Left ventricle myocardium superior (tissue), 1 donor: ENCODE measurements at regions not wholly inside any gene's neighbourhood (a gene's known extent, or its start where the extent isn't known, plus 50 kb on each side); places are given as distances from the start of the nearest gene placed in this dataset.
A peak's percentile ranks its signal among the peaks of the same experiment; 100 is the strongest.

Source experiments
- ATAC-seq: fragments of 200-7000 bp; cut with Tn5 transposase; one replicate; pipeline ENCODE4 v1.9.1; 2020; ENCODE audit warnings: mild to moderate bottlenecking, moderate library complexity
- DNase-seq: peaks from one replicate; pipeline ENCODE4 v3.0.0-alpha.2; 2020
- intact Hi-C: fragments of 100-400 bp; cut with micrococcal nuclease; formaldehyde crosslinking; loops from one replicate; pipeline ENCODE4 v1.11.0; 2022
- donor health status: DM: no; HTN: yes; CAD: no; lungs with severe emphysema.

DNA sequence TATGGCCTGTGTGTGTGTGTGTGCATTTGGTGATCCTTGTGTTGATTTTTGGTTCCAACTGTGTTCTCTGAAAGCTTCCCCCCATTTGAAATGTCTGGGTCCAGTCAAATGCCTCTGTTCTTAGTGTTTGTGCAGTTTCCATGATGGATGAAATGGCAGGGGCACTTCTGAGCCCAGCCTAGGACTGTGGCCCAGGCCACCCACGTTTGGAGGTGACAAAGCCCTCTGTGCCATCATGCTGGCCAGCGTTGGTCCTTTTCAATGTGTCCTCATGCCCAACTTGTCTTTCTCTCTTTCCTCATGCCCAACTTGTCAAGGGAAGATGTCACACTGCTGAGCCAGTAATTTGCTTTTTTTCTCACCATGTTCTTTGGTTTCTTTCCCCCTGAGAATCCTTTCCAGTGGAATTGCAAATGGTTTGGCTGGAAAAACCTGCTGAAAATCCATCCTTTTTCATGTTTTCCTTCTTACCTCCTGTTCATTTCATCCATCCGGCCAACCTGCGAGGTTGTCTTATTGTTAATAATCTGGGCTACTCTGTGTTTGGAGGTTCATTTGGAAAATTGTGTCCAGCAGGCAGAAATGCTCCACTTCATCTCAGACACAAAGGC is 113.7 kb upstream of the NAV2 start:
- ATAC-seq (no peak), DNase-seq (no peak)
- intact Hi-C loops = no loop called here

DNA sequence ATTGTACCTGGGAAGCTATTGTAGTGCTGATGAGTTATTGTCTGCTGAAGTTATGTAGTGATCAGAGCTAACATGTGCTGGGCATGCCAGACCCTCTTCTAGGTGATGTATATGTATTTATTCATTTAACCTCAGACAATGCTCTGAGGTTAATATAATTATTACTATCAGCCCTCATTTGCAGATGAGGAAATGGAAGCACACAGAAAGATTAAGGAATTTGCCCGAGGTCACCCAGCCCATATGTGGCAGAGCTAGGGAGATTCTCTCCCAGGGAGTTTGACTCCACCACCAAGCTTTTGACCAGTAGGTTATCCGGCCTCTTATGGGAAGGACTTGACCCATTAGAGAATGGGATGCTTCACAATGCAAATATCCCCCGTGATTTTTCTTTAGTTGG is 114.2 kb upstream of the NAV2 start:
- ATAC-seq (no peak), DNase-seq (no peak)
- intact Hi-C loops = no loop called here

DNA sequence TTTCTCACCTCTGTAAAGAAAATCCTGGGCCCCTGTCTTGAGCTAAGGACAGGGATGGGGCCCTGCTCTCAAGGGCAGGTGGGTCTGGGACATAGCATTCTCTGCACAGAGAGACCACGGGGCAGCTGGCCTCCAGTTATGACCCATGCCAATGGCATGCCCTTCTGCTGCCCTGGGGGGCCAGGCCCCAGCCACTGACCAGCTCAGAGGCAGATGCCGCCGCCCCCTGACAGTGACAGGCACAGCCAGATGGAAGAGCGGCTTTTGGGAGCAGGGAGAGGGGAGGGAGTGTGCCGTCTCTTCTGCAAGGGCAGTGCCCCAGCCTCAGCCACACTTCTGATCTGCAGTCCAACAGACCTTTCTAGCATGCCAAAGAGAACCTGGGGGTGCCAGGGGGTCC is 114.8 kb upstream of the NAV2 start:
- DNase-seq (no peak), ATAC-seq (no peak)
- intact Hi-C loops = no loop called here

DNA sequence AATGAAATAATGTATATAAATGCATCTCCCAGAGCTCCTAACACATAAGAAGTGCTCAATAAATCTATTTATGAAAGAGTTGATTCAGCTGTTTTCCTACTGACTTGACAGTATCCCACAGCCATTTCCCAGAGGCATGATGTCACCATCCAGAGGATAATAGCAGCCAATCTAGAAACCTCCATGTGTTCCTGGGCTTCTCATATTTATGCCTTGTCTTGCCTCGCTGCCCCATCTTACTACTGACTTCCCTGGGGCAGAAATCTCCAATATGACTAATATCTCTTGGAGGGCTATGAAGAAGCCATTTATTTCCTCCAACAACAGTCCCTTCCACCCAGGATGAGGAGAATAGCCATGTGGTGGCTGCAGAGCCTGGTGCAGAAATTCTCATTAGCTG is 115.4 kb upstream of the NAV2 start:
- intact Hi-C loops = no loop called here
- DNase-seq (no peak), ATAC-seq (peak; percentile 26)

DNA sequence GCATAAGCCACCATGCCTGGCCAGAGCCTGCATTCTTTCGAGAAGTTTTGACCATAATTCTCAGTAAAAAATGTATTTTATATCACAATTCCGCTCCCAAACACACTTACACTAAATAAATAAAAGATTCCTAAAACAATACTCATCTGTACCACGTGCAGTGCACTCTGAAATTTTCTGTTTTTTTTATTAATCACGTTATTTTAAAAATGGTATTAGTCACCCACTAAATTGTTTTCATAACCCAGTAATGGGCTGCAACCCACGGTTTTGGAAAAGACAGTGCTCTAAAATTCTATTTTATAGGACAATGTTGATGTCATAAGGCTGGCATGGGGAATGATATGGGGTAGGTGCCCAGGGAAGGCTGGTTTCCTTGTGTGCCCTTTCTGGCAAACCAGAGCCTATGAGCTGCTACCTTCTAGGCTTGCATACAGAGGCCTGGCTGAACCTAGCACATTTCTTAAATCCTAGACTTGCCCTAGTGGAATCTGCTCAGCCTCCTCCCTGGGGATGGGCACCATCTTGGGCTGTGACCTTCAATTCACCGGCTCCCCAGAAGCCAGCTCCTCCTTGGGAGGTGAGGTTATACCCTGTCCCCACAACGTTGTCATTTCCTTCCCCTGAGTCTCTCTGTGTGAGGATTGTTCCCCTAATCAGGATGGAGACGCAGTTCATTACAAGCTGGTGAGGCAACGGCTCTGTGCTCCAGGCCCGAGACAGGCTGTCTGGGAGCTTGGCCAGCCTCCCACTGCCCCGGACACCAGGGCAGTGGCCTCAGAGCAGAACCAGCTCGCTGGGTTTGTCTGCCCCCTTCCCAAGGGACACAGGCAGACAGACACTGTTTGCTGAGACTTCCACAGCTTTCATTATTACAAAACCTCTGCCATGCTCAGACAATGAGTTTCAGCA is 116.5 kb upstream of the NAV2 start:
- intact Hi-C loops = no loop called here
- DNase-seq = peak; percentile 74
- peak; percentile 91 for ATAC-seq

DNA sequence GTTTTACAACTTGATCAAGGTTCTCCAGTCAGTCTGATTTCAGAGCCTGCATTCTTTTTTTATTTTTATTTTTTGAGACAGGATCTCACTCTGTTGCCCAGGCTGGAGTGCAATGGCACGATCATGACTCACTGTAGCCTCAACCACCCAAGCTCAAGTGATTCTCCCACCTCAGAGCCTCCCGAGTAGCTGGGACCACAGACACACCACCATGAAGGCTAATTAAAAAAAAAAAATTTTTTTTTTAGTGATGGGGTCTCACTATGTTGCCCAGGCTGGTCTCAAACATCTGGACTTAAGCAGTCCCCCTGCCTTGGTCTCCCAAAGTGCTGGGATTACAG is 117.2 kb upstream of the NAV2 start:
- intact Hi-C loops = no loop called here
- ATAC-seq (no peak), DNase-seq (no peak)

DNA sequence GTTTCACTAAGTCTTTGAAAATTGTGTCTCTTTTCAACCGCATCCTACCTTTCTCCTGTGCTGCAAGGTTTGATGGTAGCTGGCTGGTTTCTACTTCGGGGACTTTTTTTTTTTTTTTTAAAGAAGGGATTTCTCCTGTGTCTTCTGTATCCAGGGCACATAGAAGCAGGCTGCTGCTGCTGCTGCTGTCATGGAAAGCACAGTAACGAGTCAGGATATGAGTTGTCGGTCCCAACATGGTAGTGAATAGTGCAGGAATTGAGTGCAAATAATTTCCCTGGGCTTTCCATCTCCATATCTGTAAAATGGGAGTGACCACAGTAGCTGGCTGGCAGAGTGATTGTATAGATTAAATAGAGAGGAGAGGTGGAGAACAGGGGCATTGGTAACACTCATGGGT is 118.3 kb upstream of the NAV2 start:
- ATAC-seq (no peak), DNase-seq (no peak)
- intact Hi-C loops = no loop called here

DNA sequence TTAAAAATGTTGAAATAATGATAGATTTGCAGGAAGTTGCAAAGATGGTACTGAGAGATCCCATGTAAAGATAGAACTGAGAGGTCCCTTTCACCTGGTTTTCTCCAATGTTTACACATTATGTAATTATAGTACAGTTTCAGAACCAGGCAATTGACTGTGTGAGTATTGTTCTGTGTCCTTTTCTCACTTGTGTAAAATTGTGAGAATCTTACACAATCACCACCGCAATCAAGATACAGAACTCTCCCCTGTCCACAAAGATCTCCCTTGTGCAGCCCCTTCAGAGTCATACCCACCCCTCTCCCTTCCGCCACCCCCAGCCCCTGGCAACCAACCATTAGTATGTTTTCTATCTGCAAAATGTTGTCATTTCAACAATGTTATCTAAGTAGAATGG is 119.8 kb upstream of the NAV2 start:
- ATAC-seq = no peak
- intact Hi-C loops = no loop called here
- DNase-seq = no peak

DNA sequence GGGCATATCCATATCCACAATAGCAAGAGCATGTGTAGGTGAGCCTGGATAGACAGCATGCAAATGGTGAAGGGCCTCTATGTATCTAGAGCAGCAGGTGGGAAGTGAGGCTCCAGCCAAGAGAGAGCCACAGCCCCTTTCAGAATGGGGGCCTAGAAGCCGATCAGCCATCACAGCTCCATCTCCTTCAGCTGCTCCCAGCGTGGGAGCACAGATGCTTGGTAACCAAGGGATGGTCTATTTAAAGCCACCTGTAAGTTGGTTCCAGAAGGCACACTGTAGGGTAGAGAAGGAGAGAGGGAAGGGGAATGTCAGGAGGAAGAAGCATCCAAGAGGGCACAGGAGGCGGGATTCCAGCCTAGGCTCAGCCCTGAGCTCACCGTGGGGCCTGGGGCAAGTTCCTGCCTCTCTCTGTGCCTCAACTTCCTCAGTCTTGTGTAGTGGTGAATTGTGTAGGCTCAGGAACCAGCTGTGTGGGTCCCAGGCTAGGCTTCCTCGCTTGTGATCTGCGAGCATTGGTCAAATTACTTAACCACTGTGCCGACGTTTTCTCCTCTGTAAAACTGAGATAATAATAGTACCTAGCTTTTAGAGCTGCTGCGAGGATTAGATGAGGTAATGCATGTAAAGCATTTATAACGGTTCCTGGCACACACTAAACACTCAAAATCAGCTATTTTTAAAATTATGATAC is 122.9 kb upstream of the NAV2 start:
- ATAC-seq = no peak
- intact Hi-C loops = no loop called here
- DNase-seq = no peak

DNA sequence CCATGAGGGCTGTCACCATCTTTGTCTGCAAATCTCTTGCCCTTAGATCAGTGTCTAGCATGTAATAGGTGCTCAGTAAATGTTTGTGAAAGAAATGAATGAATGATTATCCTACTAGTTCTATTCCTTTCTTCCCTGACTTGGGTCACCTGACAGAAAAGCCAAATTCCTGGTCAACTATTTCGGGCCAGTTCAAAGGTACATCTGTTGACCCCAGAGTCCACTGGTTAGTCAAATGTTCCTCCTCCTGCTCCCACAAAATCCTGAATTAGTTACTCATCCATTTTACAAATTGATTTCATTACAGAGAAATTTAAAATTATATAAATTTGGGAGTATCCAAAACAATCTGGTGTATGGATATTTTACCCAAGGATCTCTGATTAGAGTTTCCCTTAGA is 124.7 kb upstream of the NAV2 start:
- intact Hi-C loops = no loop called here
- DNase-seq (no peak), ATAC-seq (no peak)

DNA sequence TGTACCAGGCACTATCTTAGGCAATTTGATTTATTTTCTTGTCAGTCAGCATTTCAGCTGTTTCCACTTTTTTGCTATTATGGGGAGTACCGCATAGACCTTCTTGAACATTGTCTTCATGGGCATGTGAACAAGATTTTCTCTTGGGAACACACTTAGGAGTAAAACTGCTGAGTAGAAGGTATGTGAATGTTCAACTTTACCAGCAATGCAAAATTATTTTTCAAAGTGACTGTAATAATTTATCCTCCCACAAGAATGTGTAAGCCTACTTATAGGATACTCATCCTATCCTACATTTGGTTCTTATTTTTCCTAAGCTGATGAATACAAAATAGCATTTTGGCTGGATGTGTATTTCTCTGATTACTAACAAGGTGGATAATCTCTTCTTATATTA is 132.0 kb upstream of the NAV2 start:
- ATAC-seq (no peak), DNase-seq (no peak)
- intact Hi-C loops = no loop called here

DNA sequence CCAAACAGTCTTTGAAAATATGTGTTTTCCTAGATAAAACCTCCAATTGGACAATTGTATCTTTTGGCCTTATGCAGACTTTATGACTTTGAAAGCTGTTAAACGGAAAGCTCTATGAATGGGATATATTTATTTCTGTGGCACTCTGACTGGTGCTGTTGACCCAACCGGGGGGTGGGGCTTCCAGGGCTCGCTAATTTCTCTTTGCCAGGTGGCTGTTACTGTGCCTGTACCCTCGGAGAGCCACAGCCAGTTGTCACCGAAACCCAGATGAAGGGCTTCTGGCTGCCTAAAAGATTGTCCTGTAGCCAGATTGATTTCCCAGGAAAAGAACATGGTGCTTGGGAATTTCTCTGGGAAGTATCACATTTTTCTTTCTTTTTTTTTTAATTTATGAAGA is 132.7 kb upstream of the NAV2 start:
- DNase-seq = no peak
- intact Hi-C loops = no loop called here

DNA sequence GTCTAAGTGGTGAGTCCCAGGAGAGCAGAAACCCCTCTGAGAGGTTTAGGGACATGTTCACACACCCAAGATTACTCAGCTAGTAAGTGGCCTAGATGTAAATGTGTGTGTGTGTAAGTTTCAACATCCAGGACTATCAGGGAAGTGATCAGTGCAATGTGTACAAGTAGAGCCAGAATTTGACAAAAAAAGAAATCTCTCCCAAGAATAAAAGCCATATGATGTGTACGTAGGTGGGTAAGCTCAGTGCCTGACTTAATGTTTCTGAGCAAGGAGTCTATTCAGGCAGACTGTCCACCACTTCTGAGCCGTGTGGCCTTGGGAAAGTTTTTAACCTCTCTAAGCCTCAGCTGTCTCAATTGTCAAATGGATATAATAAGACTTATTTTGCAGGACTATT is 133.8 kb upstream of the NAV2 start:
- intact Hi-C loops = no loop called here
- DNase-seq (no peak), ATAC-seq (no peak)

More for the DNA sequence above, 132.7 kb upstream of the NAV2 start:
- ATAC-seq = no peak

DNA sequence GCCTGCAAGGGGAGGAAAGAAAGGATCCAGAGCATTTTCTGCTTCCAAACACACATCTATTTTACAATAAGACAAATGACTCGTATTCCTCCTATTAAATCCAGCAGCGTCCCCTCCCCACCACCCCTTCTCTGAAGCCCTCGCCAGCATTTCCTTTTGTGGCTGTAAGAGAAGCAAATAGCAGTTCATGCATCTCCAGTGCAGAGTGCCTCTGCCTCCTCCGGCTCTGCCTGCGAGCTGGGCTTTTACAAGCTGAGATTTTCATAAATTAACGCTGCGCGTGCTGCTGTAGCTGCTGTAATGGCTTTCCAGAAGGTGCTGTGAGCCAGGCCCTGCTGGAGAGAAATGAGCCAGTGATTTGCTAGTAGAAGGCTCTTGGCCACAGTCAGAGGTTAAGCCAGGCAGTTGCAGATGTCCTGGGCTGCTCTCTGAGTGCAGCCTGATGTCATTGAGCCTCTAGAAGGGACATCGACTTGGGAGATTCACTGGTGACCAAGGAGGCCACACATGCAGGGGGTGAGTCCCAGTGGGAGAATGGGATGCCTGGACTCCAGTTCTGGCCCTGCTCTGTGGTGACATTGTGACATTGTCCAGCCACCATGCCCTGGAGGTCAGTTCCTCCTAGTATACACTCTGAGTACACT is 134.5 kb upstream of the NAV2 start:
- DNase-seq = peak; percentile 58

DNA sequence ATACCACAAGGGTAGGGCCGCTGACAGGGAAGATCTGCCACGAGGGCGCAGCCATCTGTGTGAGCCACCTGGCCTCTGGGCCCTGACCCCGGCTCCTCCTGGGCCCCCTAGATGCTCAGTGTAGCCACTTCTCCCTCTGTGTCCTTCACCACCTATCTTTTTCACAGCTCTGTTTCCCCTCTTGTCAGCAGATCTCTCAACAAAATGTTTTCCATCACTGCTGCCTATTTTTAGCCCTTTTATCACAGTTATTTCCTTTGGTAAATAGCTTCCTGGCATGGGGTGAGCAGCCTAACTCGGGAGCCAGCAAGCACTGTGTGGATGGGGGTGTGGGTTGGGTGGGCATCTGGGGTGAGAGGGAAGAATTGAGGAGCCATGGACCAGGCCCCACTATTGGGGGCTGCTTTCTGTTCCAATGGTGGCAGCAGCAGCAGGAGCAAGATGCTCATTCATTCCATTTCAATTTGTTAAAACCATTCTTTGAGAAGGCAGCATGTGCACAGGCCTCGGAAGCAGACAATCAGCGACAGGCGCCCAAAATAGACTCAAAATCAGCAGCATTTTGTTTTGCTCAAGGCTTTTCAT is 135.2 kb upstream of the NAV2 start:
- peak; percentile 59 for DNase-seq

More for the DNA sequence above, 134.5 kb upstream of the NAV2 start:
- ATAC-seq = peak; percentile 80
- intact Hi-C loops = no loop called here

DNA sequence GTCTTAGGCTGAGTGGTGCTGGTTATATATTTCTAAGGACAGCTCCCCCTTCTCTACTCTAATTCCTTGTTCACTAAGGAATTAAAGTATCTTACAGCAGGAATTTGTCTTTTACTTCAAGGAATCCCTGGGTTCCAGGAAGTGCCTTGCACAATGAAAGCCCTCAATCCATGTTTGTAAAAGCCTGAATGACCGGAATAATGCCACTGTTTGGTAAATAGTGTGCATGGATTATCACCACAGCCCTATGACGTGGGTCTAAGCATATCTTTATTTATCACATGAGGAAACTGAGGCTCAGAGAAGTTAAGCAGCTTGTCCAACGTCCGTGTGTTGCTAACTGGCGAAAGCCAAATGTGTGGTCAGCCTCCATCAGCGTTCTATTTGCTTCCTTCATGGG is 135.7 kb upstream of the NAV2 start:
- DNase-seq (no peak), ATAC-seq (no peak)
- intact Hi-C loops = no loop called here

More for the DNA sequence above, 135.2 kb upstream of the NAV2 start:
- peak; percentile 73 for ATAC-seq
- intact Hi-C loops = no loop called here

DNA sequence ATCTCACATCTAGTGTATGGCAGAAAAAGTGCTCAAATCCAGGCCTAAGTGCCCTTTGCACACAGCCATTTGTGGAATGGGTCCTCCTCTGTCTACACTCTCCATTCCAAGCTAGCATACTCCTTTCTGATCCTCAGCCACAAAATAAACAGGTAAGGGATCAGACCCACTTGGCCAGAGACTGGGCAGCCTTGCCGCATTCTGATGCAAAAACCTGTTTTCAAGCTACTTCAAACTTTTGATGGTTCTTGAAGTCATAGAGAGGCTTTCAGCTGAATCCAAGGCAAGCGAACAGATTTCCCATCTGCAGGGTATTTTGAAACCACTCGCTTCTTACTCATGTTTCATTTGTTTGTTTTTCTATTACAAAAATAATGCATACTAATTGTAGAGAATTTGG is 136.6 kb upstream of the NAV2 start:
- ATAC-seq (no peak), DNase-seq (no peak)
- intact Hi-C loops = no loop called here

DNA sequence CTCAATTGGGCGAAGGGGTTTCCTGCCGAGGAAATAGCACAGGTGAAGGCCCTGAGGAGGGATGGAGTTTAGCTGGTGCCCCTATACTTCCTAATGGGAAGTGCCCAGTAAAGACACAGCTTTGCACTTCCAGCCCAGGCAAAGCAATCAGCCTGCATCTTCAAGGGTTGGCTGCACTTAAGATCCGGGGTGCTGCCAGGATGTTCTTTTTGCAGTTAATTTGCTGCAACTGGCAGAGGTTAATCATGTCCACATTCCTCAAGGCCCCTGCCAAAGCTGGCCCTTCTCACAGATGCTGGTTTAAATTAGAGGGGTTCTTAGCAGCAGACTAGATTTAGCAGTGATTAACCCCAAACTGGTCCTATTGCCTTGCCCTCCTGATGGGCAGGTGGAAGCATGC is 137.7 kb upstream of the NAV2 start:
- ATAC-seq = no peak
- no peak for DNase-seq
- intact Hi-C loops = loop anchor here (5.0 kb wide), 1 partner anchor 162 kb away; no protein-coding TSS in a partner anchor

DNA sequence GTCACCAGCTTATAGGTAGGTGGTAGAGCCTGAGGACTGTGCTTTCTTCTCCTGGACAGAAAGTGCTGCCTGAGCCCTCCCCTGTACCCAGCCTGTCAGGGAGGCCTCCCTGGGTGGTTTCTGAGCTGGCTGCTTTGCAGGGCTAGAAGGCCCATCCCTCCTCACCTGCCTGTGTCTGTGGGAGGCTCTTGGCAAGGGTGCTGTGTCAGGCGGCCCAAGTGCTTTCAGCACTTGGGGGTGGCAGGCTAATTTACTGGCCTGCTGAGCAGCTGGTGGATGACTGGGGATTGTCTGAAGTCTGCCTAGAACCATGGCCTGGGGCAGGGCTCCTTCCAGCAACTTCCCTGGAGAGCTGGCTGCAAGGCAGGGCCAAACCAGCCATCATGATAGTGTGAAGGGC is 139.0 kb upstream of the NAV2 start:
- intact Hi-C loops = loop anchor here (5.0 kb wide), 1 partner anchor 164 kb away; no protein-coding TSS in a partner anchor
- DNase-seq = peak; percentile 81
- ATAC-seq = peak; percentile 84
